NCI-H2227 (cell line): ENCODE measurements at regions not wholly inside any gene's neighbourhood (a gene's known extent, or its start where the extent isn't known, plus 50 kb on each side); places are given as distances from the start of the nearest gene placed in this dataset.

ENCODE experiments used
- DNase-seq: peaks from one replicate; lab custom pipeline; 2025; ENCODE audit not compliant: unreplicated experiment; lab: John Stamatoyannopoulos, UW

- no peak for DNase-seq
These were observed 210.1 kb downstream of the CDH9 start for GRCh38 chr5:26828294-26828693.

GRCh38 chr5:26813235-26813634 is 225.2 kb downstream of the CDH9 start:
- DNase-seq = no peak

GRCh38 chr5:26812714-26813113 is 225.7 kb downstream of the CDH9 start:
- no peak for DNase-seq

- no peak for DNase-seq
These were observed 230.9 kb downstream of the CDH9 start for GRCh38 chr5:26807231-26808199.

GRCh38 chr5:26805076-26805475 is 233.3 kb downstream of the CDH9 start:
- DNase-seq = no peak

- no peak for DNase-seq
These were observed 235.4 kb downstream of the CDH9 start for GRCh38 chr5:26802944-26803343.

- DNase-seq = no peak
These were observed 247.0 kb downstream of the CDH9 start for GRCh38 chr5:26791433-26791832.

GRCh38 chr5:26791021-26791420 is 247.4 kb downstream of the CDH9 start:
- DNase-seq = no peak

GRCh38 chr5:26763215-26763614 is 275.2 kb downstream of the CDH9 start:
- no peak for DNase-seq

- no peak for DNase-seq
These were observed 276.9 kb downstream of the CDH9 start for GRCh38 chr5:26761446-26761845.

- no peak for DNase-seq
These were observed 277.3 kb downstream of the CDH9 start for GRCh38 chr5:26761045-26761444.

GRCh38 chr5:26757941-26758340 is 280.4 kb downstream of the CDH9 start:
- DNase-seq = no peak

- DNase-seq = no peak
These were observed 288.6 kb downstream of the CDH9 start for GRCh38 chr5:26749829-26750228.

GRCh38 chr5:26740182-26740581 is 298.2 kb downstream of the CDH9 start:
- DNase-seq = no peak

- DNase-seq = no peak
These were observed 300.8 kb downstream of the CDH9 start for GRCh38 chr5:26737348-26738265.

- no peak for DNase-seq
These were observed 310.5 kb downstream of the CDH9 start for GRCh38 chr5:26727916-26728315.

GRCh38 chr5:26719803-26720202 is 318.6 kb downstream of the CDH9 start:
- DNase-seq = no peak

- DNase-seq = no peak
These were observed 337.5 kb downstream of the CDH9 start for GRCh38 chr5:26700759-26701384.

GRCh38 chr5:26692952-26693351 is 345.4 kb downstream of the CDH9 start:
- DNase-seq = no peak

- no peak for DNase-seq
These were observed 346.9 kb downstream of the CDH9 start for GRCh38 chr5:26691486-26691885.

- DNase-seq = no peak
These were observed 347.9 kb downstream of the CDH9 start for GRCh38 chr5:26690511-26690910.
